SK-N-SH treated with all-trans-retinoic acid at 6 μM for 48 hours (cell line): ENCODE measurements at regions not wholly inside any gene's neighbourhood (a gene's known extent, or its start where the extent isn't known, plus 50 kb on each side); places are given as distances from the start of the nearest gene placed in this dataset.

Experiments
- ATAC-seq: fragments of 200-7000 bp; cut with Tn5 transposase; 3 replicates; pipeline ENCODE4 v1.9.1; 2020; ENCODE audit warnings: mild to moderate bottlenecking, moderate library complexity
- ARNTL ChIP-seq: fragments of 450-650 bp; formaldehyde crosslinking; IDR thresholded peaks from 2 replicates; pipeline ENCODE4 v1.5.0; 2020; ENCODE audit warnings: low read depth, mild to moderate bottlenecking, moderate library complexity, borderline replicate concordance
- BACH2 ChIP-seq: fragments of 250-450 bp; sonication (Bioruptor Pico); IDR thresholded peaks from 2 replicates; pipeline ENCODE4 v1.9.0; 2021; ENCODE audit warnings: mild to moderate bottlenecking, borderline replicate concordance
- ESRRG ChIP-seq: fragments of 250-450 bp; sonication (Bioruptor Pico); IDR thresholded peaks from 2 replicates; pipeline ENCODE4 v1.6.1; 2021; ENCODE audit warnings: mild to moderate bottlenecking
- GLIS3 ChIP-seq: fragments of 250-450 bp; sonication (Bioruptor Pico); IDR thresholded peaks from 2 replicates; pipeline ENCODE4 v1.5.0; 2020; ENCODE audit warnings: mild to moderate bottlenecking, moderate library complexity
- ISL1 ChIP-seq: fragments of 250-450 bp; sonication (Bioruptor Pico); IDR thresholded peaks from 2 replicates; pipeline ENCODE4 v2.1.2; 2022; ENCODE audit warnings: mild to moderate bottlenecking, moderate library complexity
- OSR1 ChIP-seq: fragments of 250-450 bp; sonication (Bioruptor Pico); IDR thresholded peaks from 2 replicates; pipeline ENCODE4 v1.8.0; 2022; ENCODE audit warnings: moderate library complexity, mild to moderate bottlenecking, inconsistent platforms
- PPARA ChIP-seq: fragments of 250-450 bp; sonication (Bioruptor Pico); IDR thresholded peaks from 2 replicates; pipeline ENCODE4 v1.5.0; 2020; ENCODE audit warnings: mild to moderate bottlenecking, borderline replicate concordance
- RARB ChIP-seq: fragments of 250-450 bp; sonication (Bioruptor Pico); IDR thresholded peaks from 2 replicates; pipeline ENCODE4 v1.8.0; 2021; ENCODE audit warnings: mild to moderate bottlenecking, moderate library complexity
- TCF4 ChIP-seq: fragments of 250-450 bp; sonication (Bioruptor Pico); IDR thresholded peaks from 2 replicates; pipeline ENCODE4 v1.8.0; 2021; ENCODE audit warnings: mild to moderate bottlenecking, moderate library complexity, borderline replicate concordance
- TOX ChIP-seq: fragments of 250-450 bp; sonication (Bioruptor Pico); IDR thresholded peaks from 2 replicates; pipeline ENCODE4 v1.8.0; 2021; ENCODE audit warnings: mild to moderate bottlenecking, moderate library complexity, borderline replicate concordance
- ZC3H10 ChIP-seq: fragments of 250-450 bp; sonication (Bioruptor Pico); IDR thresholded peaks from 2 replicates; pipeline ENCODE4 v1.5.1; 2021; ENCODE audit warnings: mild to moderate bottlenecking, moderate library complexity
- ZFP3 ChIP-seq: fragments of 250-450 bp; sonication (Bioruptor Pico); IDR thresholded peaks from 2 replicates; pipeline ENCODE4 v1.5.0; 2020; ENCODE audit warnings: mild to moderate bottlenecking, moderate library complexity
- ZFP30 ChIP-seq: fragments of 450-650 bp; formaldehyde crosslinking; IDR thresholded peaks from 2 replicates; pipeline ENCODE4 v1.5.0; 2022; ENCODE audit warnings: mild to moderate bottlenecking, moderate library complexity
- ZNF70 ChIP-seq: fragments of 450-650 bp; formaldehyde crosslinking; IDR thresholded peaks from 2 replicates; pipeline ENCODE4 v1.5.0; 2020; ENCODE audit warnings: mild to moderate bottlenecking, moderate library complexity
- TF ChIP-seq, protein P1 (sequence below): fragments of 250-450 bp; sonication (Bioruptor Pico); IDR thresholded peaks from 2 replicates; pipeline ENCODE4 v1.8.0; 2021; ENCODE audit warnings: low read depth, mild to moderate bottlenecking, moderate library complexity, borderline replicate concordance
- TF ChIP-seq, protein P2 (sequence below): fragments of 250-450 bp; sonication (Bioruptor Pico); IDR thresholded peaks from 2 replicates; pipeline ENCODE4 v1.5.1; 2020; ENCODE audit warnings: low read depth, mild to moderate bottlenecking, moderate library complexity
- TF ChIP-seq, protein P3 (sequence below): fragments of 250-450 bp; sonication (Bioruptor Pico); IDR thresholded peaks from 2 replicates; pipeline ENCODE4 v1.5.0; 2020; ENCODE audit warnings: mild to moderate bottlenecking, moderate library complexity
- TF ChIP-seq, protein P4 (sequence below): fragments of 250-450 bp; sonication (Bioruptor Pico); IDR thresholded peaks from 2 replicates; pipeline ENCODE4 v1.8.0; 2020; ENCODE audit warnings: mild to moderate bottlenecking, moderate library complexity, borderline replicate concordance
- TF ChIP-seq, protein P5 (sequence below): fragments of 250-450 bp; sonication (Bioruptor Pico); IDR thresholded peaks from 2 replicates; pipeline ENCODE4 v1.5.1; 2021; ENCODE audit warnings: mild to moderate bottlenecking, moderate library complexity

DNA sequence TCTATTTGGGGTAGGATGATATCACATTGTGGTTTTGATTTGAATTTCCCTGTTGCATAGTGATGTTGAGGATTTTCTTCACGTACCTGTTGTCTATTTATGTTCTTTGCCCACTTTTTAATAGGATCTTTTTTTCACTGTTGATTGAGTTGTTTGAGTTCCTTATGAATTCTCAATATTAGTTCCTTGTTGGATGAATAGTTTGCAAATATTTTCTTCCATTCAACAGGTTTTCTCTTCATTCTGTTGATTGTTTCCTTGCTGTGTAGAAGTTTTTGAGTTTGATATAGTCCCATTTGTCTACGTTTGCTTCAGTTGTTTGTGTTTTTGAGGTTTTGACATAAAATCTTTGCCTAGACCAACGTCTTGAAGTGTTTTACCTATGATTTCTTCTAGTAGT lies 369.5 kb upstream of the CAMK1G start (continued):
- TF ChIP-seq, protein P1, sequence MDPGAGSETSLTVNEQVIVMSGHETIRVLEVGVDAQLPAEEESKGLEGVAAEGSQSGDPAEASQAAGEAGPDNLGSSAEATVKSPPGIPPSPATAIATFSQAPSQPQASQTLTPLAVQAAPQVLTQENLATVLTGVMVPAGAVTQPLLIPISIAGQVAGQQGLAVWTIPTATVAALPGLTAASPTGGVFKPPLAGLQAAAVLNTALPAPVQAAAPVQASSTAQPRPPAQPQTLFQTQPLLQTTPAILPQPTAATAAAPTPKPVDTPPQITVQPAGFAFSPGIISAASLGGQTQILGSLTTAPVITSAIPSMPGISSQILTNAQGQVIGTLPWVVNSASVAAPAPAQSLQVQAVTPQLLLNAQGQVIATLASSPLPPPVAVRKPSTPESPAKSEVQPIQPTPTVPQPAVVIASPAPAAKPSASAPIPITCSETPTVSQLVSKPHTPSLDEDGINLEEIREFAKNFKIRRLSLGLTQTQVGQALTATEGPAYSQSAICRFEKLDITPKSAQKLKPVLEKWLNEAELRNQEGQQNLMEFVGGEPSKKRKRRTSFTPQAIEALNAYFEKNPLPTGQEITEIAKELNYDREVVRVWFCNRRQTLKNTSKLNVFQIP (CRISPR knock-in tag): no peak

DNA sequence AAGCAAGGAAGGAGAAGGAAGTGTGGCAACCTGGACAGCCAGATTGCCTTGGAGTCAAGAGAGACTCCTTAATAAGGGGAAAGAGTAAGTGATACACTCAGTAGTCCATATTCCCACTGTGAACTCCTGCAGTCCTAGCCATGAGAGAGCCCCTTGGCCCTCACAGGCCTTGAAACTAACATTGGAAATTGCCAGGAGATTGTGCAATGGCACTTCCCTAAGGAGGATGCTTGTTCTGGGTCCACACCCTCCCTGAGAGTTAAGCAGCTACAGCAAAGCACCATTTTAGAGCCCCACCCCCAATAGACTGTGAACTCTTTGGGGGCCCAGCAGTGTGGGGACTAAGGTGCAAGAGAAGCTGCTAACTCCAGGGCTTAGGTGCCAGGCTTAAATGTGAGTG lies 367.7 kb upstream of the CAMK1G start:
- ATAC-seq: no peak
- TF ChIP-seq OSR1 (CRISPR knock-in tag) (no peak), GLIS3 (no peak), PPARA (CRISPR knock-in tag) (no peak), TCF4 (CRISPR knock-in tag) (no peak), ARNTL (CRISPR knock-in tag) (no peak), ZFP30 (CRISPR knock-in tag) (no peak), ESRRG (no peak), RARB (no peak)
- TF ChIP-seq, protein P2, sequence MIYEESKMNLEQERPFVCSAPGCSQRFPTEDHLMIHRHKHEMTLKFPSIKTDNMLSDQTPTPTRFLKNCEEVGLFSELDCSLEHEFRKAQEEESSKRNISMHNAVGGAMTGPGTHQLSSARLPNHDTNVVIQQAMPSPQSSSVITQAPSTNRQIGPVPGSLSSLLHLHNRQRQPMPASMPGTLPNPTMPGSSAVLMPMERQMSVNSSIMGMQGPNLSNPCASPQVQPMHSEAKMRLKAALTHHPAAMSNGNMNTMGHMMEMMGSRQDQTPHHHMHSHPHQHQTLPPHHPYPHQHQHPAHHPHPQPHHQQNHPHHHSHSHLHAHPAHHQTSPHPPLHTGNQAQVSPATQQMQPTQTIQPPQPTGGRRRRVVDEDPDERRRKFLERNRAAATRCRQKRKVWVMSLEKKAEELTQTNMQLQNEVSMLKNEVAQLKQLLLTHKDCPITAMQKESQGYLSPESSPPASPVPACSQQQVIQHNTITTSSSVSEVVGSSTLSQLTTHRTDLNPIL: no peak
- TF ChIP-seq, protein P3, sequence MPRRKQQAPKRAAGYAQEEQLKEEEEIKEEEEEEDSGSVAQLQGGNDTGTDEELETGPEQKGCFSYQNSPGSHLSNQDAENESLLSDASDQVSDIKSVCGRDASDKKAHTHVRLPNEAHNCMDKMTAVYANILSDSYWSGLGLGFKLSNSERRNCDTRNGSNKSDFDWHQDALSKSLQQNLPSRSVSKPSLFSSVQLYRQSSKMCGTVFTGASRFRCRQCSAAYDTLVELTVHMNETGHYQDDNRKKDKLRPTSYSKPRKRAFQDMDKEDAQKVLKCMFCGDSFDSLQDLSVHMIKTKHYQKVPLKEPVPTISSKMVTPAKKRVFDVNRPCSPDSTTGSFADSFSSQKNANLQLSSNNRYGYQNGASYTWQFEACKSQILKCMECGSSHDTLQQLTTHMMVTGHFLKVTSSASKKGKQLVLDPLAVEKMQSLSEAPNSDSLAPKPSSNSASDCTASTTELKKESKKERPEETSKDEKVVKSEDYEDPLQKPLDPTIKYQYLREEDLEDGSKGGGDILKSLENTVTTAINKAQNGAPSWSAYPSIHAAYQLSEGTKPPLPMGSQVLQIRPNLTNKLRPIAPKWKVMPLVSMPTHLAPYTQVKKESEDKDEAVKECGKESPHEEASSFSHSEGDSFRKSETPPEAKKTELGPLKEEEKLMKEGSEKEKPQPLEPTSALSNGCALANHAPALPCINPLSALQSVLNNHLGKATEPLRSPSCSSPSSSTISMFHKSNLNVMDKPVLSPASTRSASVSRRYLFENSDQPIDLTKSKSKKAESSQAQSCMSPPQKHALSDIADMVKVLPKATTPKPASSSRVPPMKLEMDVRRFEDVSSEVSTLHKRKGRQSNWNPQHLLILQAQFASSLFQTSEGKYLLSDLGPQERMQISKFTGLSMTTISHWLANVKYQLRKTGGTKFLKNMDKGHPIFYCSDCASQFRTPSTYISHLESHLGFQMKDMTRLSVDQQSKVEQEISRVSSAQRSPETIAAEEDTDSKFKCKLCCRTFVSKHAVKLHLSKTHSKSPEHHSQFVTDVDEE (CRISPR knock-in tag): no peak
- TF ChIP-seq, protein P4, sequence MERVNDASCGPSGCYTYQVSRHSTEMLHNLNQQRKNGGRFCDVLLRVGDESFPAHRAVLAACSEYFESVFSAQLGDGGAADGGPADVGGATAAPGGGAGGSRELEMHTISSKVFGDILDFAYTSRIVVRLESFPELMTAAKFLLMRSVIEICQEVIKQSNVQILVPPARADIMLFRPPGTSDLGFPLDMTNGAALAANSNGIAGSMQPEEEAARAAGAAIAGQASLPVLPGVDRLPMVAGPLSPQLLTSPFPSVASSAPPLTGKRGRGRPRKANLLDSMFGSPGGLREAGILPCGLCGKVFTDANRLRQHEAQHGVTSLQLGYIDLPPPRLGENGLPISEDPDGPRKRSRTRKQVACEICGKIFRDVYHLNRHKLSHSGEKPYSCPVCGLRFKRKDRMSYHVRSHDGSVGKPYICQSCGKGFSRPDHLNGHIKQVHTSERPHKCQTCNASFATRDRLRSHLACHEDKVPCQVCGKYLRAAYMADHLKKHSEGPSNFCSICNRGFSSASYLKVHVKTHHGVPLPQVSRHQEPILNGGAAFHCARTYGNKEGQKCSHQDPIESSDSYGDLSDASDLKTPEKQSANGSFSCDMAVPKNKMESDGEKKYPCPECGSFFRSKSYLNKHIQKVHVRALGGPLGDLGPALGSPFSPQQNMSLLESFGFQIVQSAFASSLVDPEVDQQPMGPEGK (CRISPR knock-in tag): no peak
- TF ChIP-seq, protein P5, sequence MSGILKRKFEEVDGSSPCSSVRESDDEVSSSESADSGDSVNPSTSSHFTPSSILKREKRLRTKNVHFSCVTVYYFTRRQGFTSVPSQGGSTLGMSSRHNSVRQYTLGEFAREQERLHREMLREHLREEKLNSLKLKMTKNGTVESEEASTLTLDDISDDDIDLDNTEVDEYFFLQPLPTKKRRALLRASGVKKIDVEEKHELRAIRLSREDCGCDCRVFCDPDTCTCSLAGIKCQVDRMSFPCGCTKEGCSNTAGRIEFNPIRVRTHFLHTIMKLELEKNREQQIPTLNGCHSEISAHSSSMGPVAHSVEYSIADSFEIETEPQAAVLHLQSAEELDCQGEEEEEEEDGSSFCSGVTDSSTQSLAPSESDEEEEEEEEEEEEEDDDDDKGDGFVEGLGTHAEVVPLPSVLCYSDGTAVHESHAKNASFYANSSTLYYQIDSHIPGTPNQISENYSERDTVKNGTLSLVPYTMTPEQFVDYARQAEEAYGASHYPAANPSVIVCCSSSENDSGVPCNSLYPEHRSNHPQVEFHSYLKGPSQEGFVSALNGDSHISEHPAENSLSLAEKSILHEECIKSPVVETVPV (CRISPR knock-in tag): no peak

DNA sequence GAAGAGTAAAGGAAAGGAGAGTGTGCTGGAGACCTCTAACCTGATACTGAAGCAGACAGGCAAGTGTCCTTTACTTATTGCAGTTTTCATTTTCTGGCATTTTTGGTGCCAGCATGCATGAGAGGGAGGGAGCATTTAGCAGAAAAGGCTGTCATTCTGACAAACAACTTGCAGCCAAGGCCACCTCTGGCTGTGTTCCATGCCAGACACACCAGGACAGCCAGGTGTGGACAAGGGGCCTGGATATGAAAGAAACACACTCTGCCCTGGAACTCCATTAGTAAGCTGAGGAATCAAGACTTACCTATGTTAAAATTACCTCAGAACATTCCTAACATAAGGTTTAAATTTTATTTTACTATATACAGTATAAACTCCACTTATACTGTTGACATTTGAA lies 365.4 kb upstream of the CAMK1G start:
- ATAC-seq: no peak
- TF ChIP-seq ZC3H10 (CRISPR knock-in tag) (no peak), ZNF70 (CRISPR knock-in tag) (no peak), TOX (CRISPR knock-in tag) (no peak), ARNTL (CRISPR knock-in tag) (no peak), BACH2 (no peak), ZFP3 (no peak), ISL1 (CRISPR knock-in tag) (no peak), PPARA (CRISPR knock-in tag) (no peak)
- TF ChIP-seq, protein P1 (CRISPR knock-in tag): no peak
- TF ChIP-seq, protein P2: no peak
